Loucy (cell line): ENCODE measurements at regions not wholly inside any gene's neighbourhood (a gene's known extent, or its start where the extent isn't known, plus 50 kb on each side); places are given as distances from the start of the nearest gene placed in this dataset.

Source experiments
- H2AFZ ChIP-seq: fragments of 200-600 bp; sonication (generic); 2 replicates; pipeline ENCODE4 v1.6.0; 2016; ENCODE audit warnings: antibody characterized with exemption, mild to moderate bottlenecking, low read length, moderate library complexity
- H3F3A ChIP-seq: fragments of 200-600 bp; 2 replicates; pipeline ENCODE4 v1.6.0; 2016; ENCODE audit warnings: antibody characterized with exemption, low read depth, mild to moderate bottlenecking
- H3K27me3 ChIP-seq: fragments of 200-600 bp; sonication (generic); 2 replicates; pipeline ENCODE4 v1.6.1; 2014; ENCODE audit warnings: low read length, mild to moderate bottlenecking; ENCODE audit not compliant: insufficient read depth, poor library complexity, severe bottlenecking
- H3K36me3 ChIP-seq: fragments of 200-600 bp; sonication (generic); 2 replicates; pipeline ENCODE4 v1.6.1; 2016; ENCODE audit warnings: low read length; ENCODE audit not compliant: insufficient read depth
- H3K4me1 ChIP-seq: fragments of 200-600 bp; sonication (generic); 2 replicates; pipeline ENCODE4 v1.5.1; 2014; ENCODE audit warnings: low read length, mild to moderate bottlenecking; ENCODE audit not compliant: insufficient read depth, poor library complexity, severe bottlenecking
- H3K4me2 ChIP-seq: fragments of 200-600 bp; sonication (generic); 2 replicates; pipeline ENCODE4 v1.6.0; 2014; ENCODE audit warnings: antibody characterized with exemption, low read length, low read depth, mild to moderate bottlenecking; ENCODE audit not compliant: poor library complexity, severe bottlenecking
- H3K4me3 ChIP-seq: fragments of 200-600 bp; sonication (generic); 2 replicates; pipeline ENCODE4 v1.5.1; 2014; ENCODE audit warnings: low read length, mild to moderate bottlenecking, mixed read lengths; ENCODE audit not compliant: poor library complexity, severe bottlenecking
- H3K79me2 ChIP-seq: fragments of 200-600 bp; sonication (generic); 2 replicates; pipeline ENCODE4 v1.6.1; 2014; ENCODE audit warnings: low read length; ENCODE audit not compliant: insufficient read depth
- H3K9ac ChIP-seq: fragments of 200-600 bp; sonication (generic); 2 replicates; pipeline ENCODE4 v1.6.0; 2014; ENCODE audit warnings: mild to moderate bottlenecking, low read depth, low read length, moderate library complexity; ENCODE audit not compliant: poor library complexity, severe bottlenecking
- H3K9me2 ChIP-seq: fragments of 200-600 bp; sonication (generic); replicated peaks from 2 replicates; pipeline ENCODE4 v1.6.1; 2016; ENCODE audit warnings: low read depth, low read length, mixed read lengths
- H3K9me3 ChIP-seq: fragments of 200-600 bp; sonication (generic); 2 replicates; pipeline ENCODE4 v1.6.1; 2014; ENCODE audit warnings: mild to moderate bottlenecking, antibody characterized with exemption, low read length, low read depth; ENCODE audit not compliant: insufficient read depth
- H4K20me1 ChIP-seq: fragments of 200-600 bp; sonication (generic); 2 replicates; pipeline ENCODE4 v1.6.0; 2014; ENCODE audit warnings: antibody characterized with exemption, low read length, mild to moderate bottlenecking; ENCODE audit not compliant: insufficient read depth, poor library complexity, severe bottlenecking
- CTCF ChIP-seq: fragments of 200-600 bp; sonication (generic); conservative IDR thresholded peaks from 2 replicates; pipeline ENCODE4 v1.5.1; 2014; ENCODE audit warnings: mild to moderate bottlenecking, antibody characterized with exemption, low read length
- EZH2phosphoT487 ChIP-seq: fragments of 200-600 bp; IDR thresholded peaks from 2 replicates; pipeline ENCODE4 v1.6.1; 2018; ENCODE audit warnings: antibody characterized with exemption, mild to moderate bottlenecking, moderate library complexity, borderline replicate concordance

GRCh38 chr12:92349635-92350034 lies 204.0 kb upstream of the BTG1 start:
- no peak for TF ChIP-seq EZH2phosphoT487
- TF ChIP-seq CTCF, result no peak
- Histone ChIP-seq H3K9me3 (no peaks in the 10 kb centered on the region), H3K9ac (no peak overlapping the region), H3K27me3 (no peaks in the 10 kb centered on the region), H3K4me1 (no peaks in the 10 kb centered on the region), H3K4me3 (no peak overlapping the region), H3F3A (no peaks in the 10 kb centered on the region), H3K79me2 (no peaks in the 10 kb centered on the region), H3K9me2 (no peaks in the 10 kb centered on the region), H3K4me2 (no peak overlapping the region), H4K20me1 (no peaks in the 10 kb centered on the region), H2AFZ (no peak overlapping the region), H3K36me3 (no peaks in the 10 kb centered on the region)

- H3K4me1 ChIP-seq, result no peaks in the 10 kb centered on the region
- no peaks in the 10 kb centered on the region for H3K79me2 ChIP-seq
- H3K9ac ChIP-seq, result no peak overlapping the region
- no peaks in the 10 kb centered on the region for H3K36me3 ChIP-seq
- H3K4me2 ChIP-seq, result no peak overlapping the region
- TF ChIP-seq EZH2phosphoT487 (no peak), CTCF (no peak)
- no peaks in the 10 kb centered on the region for H3K9me3 ChIP-seq
- no peaks in the 10 kb centered on the region for H3F3A ChIP-seq
- no peaks in the 10 kb centered on the region for H3K27me3 ChIP-seq
- no peaks in the 10 kb centered on the region for H4K20me1 ChIP-seq
- H3K9me2 ChIP-seq, result no peaks in the 10 kb centered on the region
- no peak overlapping the region for H3K4me3 ChIP-seq
- no peak overlapping the region for H2AFZ ChIP-seq
These were observed 196.9 kb upstream of the BTG1 start for GRCh38 chr12:92342574-92342973.

- Histone ChIP-seq H3K9me3 (no peaks in the 10 kb centered on the region), H3K9ac (no peak overlapping the region), H3K4me2 (no peak overlapping the region), H3K4me3 (no peak overlapping the region), H3K79me2 (no peaks in the 10 kb centered on the region), H4K20me1 (no peaks in the 10 kb centered on the region), H3K27me3 (no peaks in the 10 kb centered on the region), H2AFZ (no peak overlapping the region), H3K4me1 (no peaks in the 10 kb centered on the region), H3K9me2 (no peaks in the 10 kb centered on the region), H3F3A (no peaks in the 10 kb centered on the region), H3K36me3 (no peaks in the 10 kb centered on the region)
- TF ChIP-seq EZH2phosphoT487 (no peak), CTCF (no peak)
These were observed 195.5 kb upstream of the BTG1 start for GRCh38 chr12:92341065-92341668.
